Caco-2 (cell line): ENCODE measurements at regions not wholly inside any gene's neighbourhood (a gene's known extent, or its start where the extent isn't known, plus 50 kb on each side); places are given as distances from the start of the nearest gene placed in this dataset.

ENCODE experiments used
- BruUV-seq: library from RNA; stranded (reverse); fragments of 400-500 nt; replicated peaks from 2 replicates; lab custom pipeline; 2021; lab: Mats Ljungman, UMichigan
- CTCF ChIA-PET: fragments of 300-600 bp; sonication (Branson Sonifier 250); formaldehyde crosslinking; loops from one replicate; lab custom pipeline; 2022; ENCODE audit warnings: antibody characterized with exemption; lab: Charles Lee
- POLR2A ChIA-PET: fragments of 300-600 bp; sonication (Branson Sonifier 250); formaldehyde crosslinking; loops from one replicate; lab custom pipeline; 2022; ENCODE audit warnings: antibody characterized with exemption; lab: Charles Lee
- DNase-seq, 2 experiments: peaks; one replicate each; pipeline versions ENCODE4 v3.0.0 to v3.0.0-alpha.2; 2020 to 2022
- H3K27me3 ChIP-seq: replicated peaks from 2 replicates; pipeline ENCODE4 v1.6.0; 2011; ENCODE audit warnings: low read length; ENCODE audit not compliant: control insufficient read depth, insufficient read depth
- H3K36me3 ChIP-seq: 2 replicates; pipeline ENCODE4 v1.5.1; 2011; ENCODE audit warnings: low read length; ENCODE audit not compliant: control insufficient read depth, insufficient read depth
- H3K4me1 ChIP-seq: fragments of 250-450 bp; sonication (Bioruptor Pico); 2 replicates; pipeline ENCODE4 v1.5.1; 2020; ENCODE audit warnings: mild to moderate bottlenecking
- H3K4me3 ChIP-seq: 2 replicates; pipeline ENCODE4 v1.5.1; 2011; ENCODE audit warnings: low read depth, mild to moderate bottlenecking, control low read depth, low read length
- H3K9me3 ChIP-seq: fragments of 250-450 bp; sonication (Bioruptor Pico); 2 replicates; pipeline ENCODE4 v1.5.1; 2020; ENCODE audit warnings: mild to moderate bottlenecking, moderate library complexity
- H3K27ac Mint-ChIP-seq: one replicate; pipeline ENCODE4 v1.8.0; 2022; ENCODE audit warnings: mixed read lengths; ENCODE audit not compliant: unreplicated experiment
- H3K27me3 Mint-ChIP-seq: one replicate; pipeline ENCODE4 v1.8.0; 2022; ENCODE audit warnings: mixed read lengths; ENCODE audit not compliant: insufficient read depth, unreplicated experiment
- H3K36me3 Mint-ChIP-seq: one replicate; pipeline ENCODE4 v1.8.0; 2022; ENCODE audit warnings: mild to moderate bottlenecking, mixed read lengths; ENCODE audit not compliant: insufficient read depth, unreplicated experiment
- H3K4me1 Mint-ChIP-seq: one replicate; pipeline ENCODE4 v1.8.0; 2022; ENCODE audit warnings: low read depth, mixed read lengths; ENCODE audit not compliant: unreplicated experiment
- H3K4me3 Mint-ChIP-seq: one replicate; pipeline ENCODE4 v1.8.0; 2022; ENCODE audit warnings: mild to moderate bottlenecking, moderate library complexity, mixed read lengths; ENCODE audit not compliant: unreplicated experiment
- H3K9me3 Mint-ChIP-seq: one replicate; pipeline ENCODE4 v1.8.0; 2022; ENCODE audit warnings: mixed read lengths; ENCODE audit not compliant: unreplicated experiment
- CTCF ChIP-seq, 2 experiments: fragments of 200-600 bp in 1 of 2; IDR thresholded peaks; 1 replicate in 1 of 2; 2 replicates in 1 of 2; pipeline versions ENCODE4 v1.5.1 to v1.8.0; 2011 to 2022; ENCODE audit warnings: antibody characterized with exemption in 1 of 2, control low read depth in 1 of 2, inconsistent platforms in 1 of 2, low read depth in 1 of 2, low read length in 1 of 2, mild to moderate bottlenecking in 1 of 2, moderate library complexity in 1 of 2; ENCODE audit not compliant: insufficient read depth in 1 of 2, severe bottlenecking in 1 of 2, unreplicated experiment in 1 of 2
- intact Hi-C: fragments of 100-400 bp; cut with micrococcal nuclease; formaldehyde crosslinking; loops from one replicate; pipeline ENCODE4 v1.10.0; 2022; ENCODE audit not compliant: unreplicated experiment

- CTCF ChIA-PET: no interaction called here
- no peaks in the 10 kb centered on the region for H3K9me3 Mint-ChIP-seq
- TF ChIP-seq CTCF (IDR thresholded peaks at IDR 0.05; ENCODE audit: insufficient read depth in 1 of 2, low read depth in 1 of 2, low read length in 1 of 2, severe bottlenecking in 1 of 2, unreplicated experiment in 1 of 2): no peak
- H3K4me3 ChIP-seq: no peak overlapping the region
- no peaks in the 10 kb centered on the region for H3K36me3 Mint-ChIP-seq
- no peak for DNase-seq
- H3K27ac Mint-ChIP-seq: no peak overlapping the region
- intact Hi-C loops: no loop called here
- H3K27me3 ChIP-seq: no peaks in the 10 kb centered on the region
- no peaks in the 10 kb centered on the region for H3K4me1 Mint-ChIP-seq
- H3K36me3 ChIP-seq: no peaks in the 10 kb centered on the region
- POLR2A ChIA-PET: no interaction called here
- H3K4me1 ChIP-seq: no peaks in the 10 kb centered on the region
- H3K9me3 ChIP-seq: no peaks in the 10 kb centered on the region
- no peaks in the 10 kb centered on the region for H3K27me3 Mint-ChIP-seq
- H3K4me3 Mint-ChIP-seq: no peak overlapping the region
- no TSS peak for BruUV-seq
Observed at GRCh38 chr2:83240611-83241010, 1218.5 kb downstream of the SUCLG1 start.

- DNase-seq: no peak
- Histone ChIP-seq H3K4me3 (no peak overlapping the region), H3K9me3 (no peaks in the 10 kb centered on the region), H3K36me3 (no peaks in the 10 kb centered on the region), H3K27me3 (no peaks in the 10 kb centered on the region), H3K4me1 (no peaks in the 10 kb centered on the region)
- Mint-ChIP-seq H3K27me3 (no peaks in the 10 kb centered on the region), H3K4me1 (no peaks in the 10 kb centered on the region), H3K27ac (no peak overlapping the region), H3K4me3 (no peak overlapping the region), H3K9me3 (no peaks in the 10 kb centered on the region), H3K36me3 (no peaks in the 10 kb centered on the region)
- ChIA-PET POLR2A (no interaction called here), CTCF (no interaction called here)
- no peak for TF ChIP-seq CTCF (IDR thresholded peaks at IDR 0.05; ENCODE audit: insufficient read depth in 1 of 2, low read depth in 1 of 2, low read length in 1 of 2, severe bottlenecking in 1 of 2, unreplicated experiment in 1 of 2)
- intact Hi-C loops: no loop called here
- no TSS peak for BruUV-seq
Observed at GRCh38 chr2:83238111-83238510, 1221.0 kb downstream of the SUCLG1 start.

- BruUV-seq: no TSS peak
- no peaks in the 10 kb centered on the region for H3K9me3 Mint-ChIP-seq
- H3K27me3 ChIP-seq: no peaks in the 10 kb centered on the region
- no peaks in the 10 kb centered on the region for H3K27me3 Mint-ChIP-seq
- H3K4me3 Mint-ChIP-seq: no peak overlapping the region
- CTCF ChIA-PET: no interaction called here
- no peaks in the 10 kb centered on the region for H3K9me3 ChIP-seq
- H3K4me3 ChIP-seq: no peak overlapping the region
- H3K36me3 ChIP-seq: no peaks in the 10 kb centered on the region
- H3K4me1 ChIP-seq: no peaks in the 10 kb centered on the region
- H3K36me3 Mint-ChIP-seq: no peaks in the 10 kb centered on the region
- H3K4me1 Mint-ChIP-seq: no peaks in the 10 kb centered on the region
- H3K27ac Mint-ChIP-seq: no peak overlapping the region
- DNase-seq: no peak
- POLR2A ChIA-PET: no interaction called here
- TF ChIP-seq CTCF (IDR thresholded peaks at IDR 0.05; ENCODE audit: insufficient read depth in 1 of 2, low read depth in 1 of 2, low read length in 1 of 2, severe bottlenecking in 1 of 2, unreplicated experiment in 1 of 2): no peak
- intact Hi-C loops: no loop called here
Observed at GRCh38 chr2:83234246-83234645, 1224.8 kb downstream of the SUCLG1 start.
